CD14-positive monocyte (primary cell): ENCODE measurements at regions not wholly inside any gene's neighbourhood (a gene's known extent, or its start where the extent isn't known, plus 50 kb on each side); places are given as distances from the start of the nearest gene placed in this dataset.

Experiments
- DNase-seq, 3 donors: peaks; one replicate each; pipeline ENCODE4 v3.0.0-alpha.2; 2011 to 2022
- H2AFZ ChIP-seq: 2 replicates; pipeline ENCODE4 v1.6.0; 2012; ENCODE audit warnings: mild to moderate bottlenecking, low read depth, low read length, inconsistent platforms; ENCODE audit not compliant: insufficient read depth, poor library complexity, severe bottlenecking
- H3K27ac ChIP-seq, 2 donors: 1 replicate in 1 of 2; 2 replicates in 1 of 2; pipeline ENCODE4 v1.5.1; 2012 to 2013; ENCODE audit warnings: low read length in 2 of 2, control low read depth in 1 of 2, inconsistent platforms in 1 of 2, low read depth in 1 of 2, mild to moderate bottlenecking in 1 of 2
- H3K27me3 ChIP-seq, 2 donors: one replicate each; pipeline versions ENCODE4 v1.6.0 to v1.6.1; 2011 to 2013; ENCODE audit warnings: low read length in 2 of 2; ENCODE audit not compliant: control insufficient read depth in 2 of 2, insufficient read depth in 2 of 2
- H3K36me3 ChIP-seq, 2 donors: replicated peaks in 1 of 2; 1 replicate in 1 of 2; 2 replicates in 1 of 2; pipeline versions ENCODE4 v1.5.1 to v1.6.1; 2012 to 2013; ENCODE audit warnings: low read length in 2 of 2, control low read depth in 1 of 2, inconsistent platforms in 1 of 2, mild to moderate bottlenecking in 1 of 2; ENCODE audit not compliant: insufficient read depth in 2 of 2, control insufficient read depth in 1 of 2
- H3K4me1 ChIP-seq, 2 donors: 1 replicate in 1 of 2; 2 replicates in 1 of 2; pipeline versions ENCODE4 v1.5.1 to v1.6.1; 2012 to 2013; ENCODE audit warnings: low read length in 2 of 2, control low read depth in 1 of 2, inconsistent platforms in 1 of 2, mild to moderate bottlenecking in 1 of 2, moderate library complexity in 1 of 2; ENCODE audit not compliant: insufficient read depth in 2 of 2, control insufficient read depth in 1 of 2
- H3K4me2 ChIP-seq: replicated peaks from 2 replicates; pipeline ENCODE3; 2012; ENCODE audit warnings: low read length, moderate library complexity, mild to moderate bottlenecking; ENCODE audit not compliant: poor library complexity, severe bottlenecking; ENCODE audit errors: extremely low read depth
- H3K4me3 ChIP-seq, 3 experiments: fragments of 200-600 bp in 1 of 3; sonication (generic) in 1 of 3; replicated peaks in 1 of 3; 1 replicate in 2 of 3; 2 replicates in 1 of 3; pipeline ENCODE4 v1.5.1; 2011 to 2013; ENCODE audit warnings: low read length in 3 of 3, mild to moderate bottlenecking in 3 of 3, control low read depth in 2 of 3, low read depth in 2 of 3, inconsistent platforms in 1 of 3, moderate library complexity in 1 of 3
- H3K79me2 ChIP-seq: 2 replicates; pipeline ENCODE4 v1.6.0; 2012; ENCODE audit warnings: mild to moderate bottlenecking, control low read depth, inconsistent platforms, low read length, moderate library complexity; ENCODE audit not compliant: insufficient read depth
- H3K9ac ChIP-seq: 2 replicates; pipeline ENCODE4 v1.6.0; 2017; ENCODE audit warnings: low read length, mild to moderate bottlenecking; ENCODE audit not compliant: insufficient read depth, poor library complexity, severe bottlenecking
- H3K9me3 ChIP-seq, 2 donors: replicated peaks in 1 of 2; 1 replicate in 1 of 2; 2 replicates in 1 of 2; pipeline versions ENCODE4 v1.5.1 to v1.6.1; 2012 to 2013; ENCODE audit warnings: low read length in 2 of 2, control low read depth in 1 of 2; ENCODE audit not compliant: control insufficient read depth in 1 of 2, insufficient read depth in 1 of 2
- H4K20me1 ChIP-seq: 2 replicates; pipeline ENCODE4 v1.6.0; 2012; ENCODE audit warnings: mild to moderate bottlenecking, low read length, control low read depth, moderate library complexity; ENCODE audit not compliant: insufficient read depth
- H3K27ac Mint-ChIP-seq, 7 donors: one replicate each; pipeline ENCODE4 v1.8.0; 2020; ENCODE audit warnings: mild to moderate bottlenecking in 7 of 7, mixed read lengths in 7 of 7, moderate library complexity in 6 of 7, inconsistent platforms in 2 of 7
- H3K27me3 Mint-ChIP-seq, 3 donors: one replicate each; pipeline ENCODE4 v1.8.0; 2021 to 2022; ENCODE audit warnings: low read depth in 3 of 3, mild to moderate bottlenecking in 3 of 3, mixed read lengths in 3 of 3, moderate library complexity in 3 of 3, inconsistent platforms in 1 of 3
- H3K36me3 Mint-ChIP-seq, 2 donors: one replicate each; pipeline ENCODE4 v1.8.0; 2020; ENCODE audit warnings: mixed read lengths in 2 of 2, inconsistent platforms in 1 of 2, mild to moderate bottlenecking in 1 of 2
- H3K4me1 Mint-ChIP-seq: one replicate; pipeline ENCODE4 v1.8.0; 2020; ENCODE audit warnings: mild to moderate bottlenecking, mixed read lengths
- H3K4me3 Mint-ChIP-seq, 2 donors: one replicate each; pipeline ENCODE4 v1.8.0; 2020; ENCODE audit warnings: mild to moderate bottlenecking in 2 of 2, mixed read lengths in 2 of 2, moderate library complexity in 1 of 2
- H3K9me3 Mint-ChIP-seq, 7 donors: one replicate each; pipeline ENCODE4 v1.8.0; 2020 to 2022; ENCODE audit warnings: mixed read lengths in 7 of 7, mild to moderate bottlenecking in 6 of 7, moderate library complexity in 6 of 7, inconsistent platforms in 2 of 7
- WGBS: methylation state at CpG from one replicate; pipeline ENCODE4 v1.1.5; 2013; ENCODE audit warnings: missing lambda C conversion rate; ENCODE audit not compliant: insufficient coverage; 5-methylcytosine and 5-hydroxymethylcytosine counted together
- intact Hi-C, 2 donors: fragments of 100-400 bp; cut with micrococcal nuclease; formaldehyde crosslinking; loops; one replicate each; pipeline versions ENCODE4 v1.15.0 to v1.15.1; 2023
- TF ChIP-seq, protein P1 (sequence below): fragments of 200-600 bp; IDR thresholded peaks from one replicate; pipeline ENCODE4 v1.8.0; 2022; ENCODE audit warnings: antibody characterized with exemption, mild to moderate bottlenecking

- H3K4me3 ChIP-seq, result no peak overlapping the region
- intact Hi-C loops, result no loop called here
- no peaks in the 10 kb centered on the region for H3K36me3 ChIP-seq
- H3K4me1 ChIP-seq, result no peaks in the 10 kb centered on the region
- Mint-ChIP-seq H3K36me3 (no peaks in the 10 kb centered on the region), H3K27me3 (no peaks in the 10 kb centered on the region), H3K27ac (no peak overlapping the region), H3K4me1 (peaks cover 1% of the 10 kb centered on the region), H3K9me3 (peaks cover 0 to 5% (median 3%) of the 10 kb centered on the region in 7 donors), H3K4me3 (no peak overlapping the region)
- 81% methylated on average over 3 of the region's 4 CpGs for WGBS
- DNase-seq, result no peak
- H3K4me2 ChIP-seq, result no peak overlapping the region
- no peaks in the 10 kb centered on the region for H3K9me3 ChIP-seq
- no peaks in the 10 kb centered on the region for H3K79me2 ChIP-seq
- H3K27ac ChIP-seq, result no peak overlapping the region
- TF ChIP-seq, protein P1, sequence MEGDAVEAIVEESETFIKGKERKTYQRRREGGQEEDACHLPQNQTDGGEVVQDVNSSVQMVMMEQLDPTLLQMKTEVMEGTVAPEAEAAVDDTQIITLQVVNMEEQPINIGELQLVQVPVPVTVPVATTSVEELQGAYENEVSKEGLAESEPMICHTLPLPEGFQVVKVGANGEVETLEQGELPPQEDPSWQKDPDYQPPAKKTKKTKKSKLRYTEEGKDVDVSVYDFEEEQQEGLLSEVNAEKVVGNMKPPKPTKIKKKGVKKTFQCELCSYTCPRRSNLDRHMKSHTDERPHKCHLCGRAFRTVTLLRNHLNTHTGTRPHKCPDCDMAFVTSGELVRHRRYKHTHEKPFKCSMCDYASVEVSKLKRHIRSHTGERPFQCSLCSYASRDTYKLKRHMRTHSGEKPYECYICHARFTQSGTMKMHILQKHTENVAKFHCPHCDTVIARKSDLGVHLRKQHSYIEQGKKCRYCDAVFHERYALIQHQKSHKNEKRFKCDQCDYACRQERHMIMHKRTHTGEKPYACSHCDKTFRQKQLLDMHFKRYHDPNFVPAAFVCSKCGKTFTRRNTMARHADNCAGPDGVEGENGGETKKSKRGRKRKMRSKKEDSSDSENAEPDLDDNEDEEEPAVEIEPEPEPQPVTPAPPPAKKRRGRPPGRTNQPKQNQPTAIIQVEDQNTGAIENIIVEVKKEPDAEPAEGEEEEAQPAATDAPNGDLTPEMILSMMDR, result no peak
- H3K27me3 ChIP-seq, result no peaks in the 10 kb centered on the region
- H4K20me1 ChIP-seq, result no peaks in the 10 kb centered on the region
- no peak overlapping the region for H3K9ac ChIP-seq
- no peak overlapping the region for H2AFZ ChIP-seq
These were observed 612.3 kb downstream of the UTRN start for GRCh38 chr6:144897441-144897921.

DNA sequence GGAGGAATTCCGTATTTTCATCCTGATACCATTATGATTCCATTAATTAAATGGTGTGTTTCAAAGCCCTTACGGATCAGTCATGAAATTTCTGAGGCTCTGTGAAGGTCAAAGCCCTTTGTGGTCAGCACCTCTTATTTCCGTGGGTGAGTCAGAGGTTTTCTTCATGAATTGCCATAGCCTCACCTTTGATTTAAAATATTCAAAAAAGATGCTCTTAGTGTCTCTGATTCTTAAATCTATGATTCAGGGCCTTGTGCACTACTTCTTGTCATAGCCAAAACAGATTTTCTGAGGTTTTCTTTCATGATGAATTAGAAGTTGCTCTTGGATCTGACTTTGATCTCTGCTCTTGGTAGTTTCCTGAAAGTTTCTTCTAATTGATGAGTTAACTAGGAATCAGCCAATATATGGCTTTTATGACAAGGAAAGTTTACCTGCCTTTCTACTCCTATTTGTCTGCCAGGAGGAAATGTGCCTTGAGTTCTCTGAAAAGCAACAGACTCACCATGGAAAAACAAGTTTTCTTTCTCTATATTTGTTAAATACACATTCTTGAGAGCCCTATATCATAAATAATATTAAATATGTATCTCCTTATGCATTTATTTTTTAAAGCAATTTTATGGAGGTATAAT, 613.0 kb downstream of the UTRN start:
- intact Hi-C loops, result no loop called here
- Mint-ChIP-seq H3K27me3 (no peaks in the 10 kb centered on the region), H3K27ac (no peak overlapping the region), H3K9me3 (peaks cover 3 to 9% (median 4%) of the 10 kb centered on the region in 7 donors), H3K4me3 (no peak overlapping the region), H3K4me1 (peaks cover 1% of the 10 kb centered on the region), H3K36me3 (no peaks in the 10 kb centered on the region)
- Histone ChIP-seq H3K27ac (no peak overlapping the region), H4K20me1 (no peaks in the 10 kb centered on the region), H3K9me3 (no peaks in the 10 kb centered on the region), H3K4me1 (no peaks in the 10 kb centered on the region), H3K4me3 (no peak overlapping the region), H3K9ac (no peak overlapping the region), H2AFZ (no peak overlapping the region), H3K79me2 (no peaks in the 10 kb centered on the region), H3K4me2 (no peak overlapping the region), H3K36me3 (no peaks in the 10 kb centered on the region), H3K27me3 (no peaks in the 10 kb centered on the region)
- no peak for DNase-seq
- TF ChIP-seq, protein P1, result no peak
- WGBS, result no CpG with 5 or more reads among the region's 3 CpGs
